K562 (cell line): ENCODE measurements at regions not wholly inside any gene's neighbourhood (a gene's known extent, or its start where the extent isn't known, plus 50 kb on each side); places are given as distances from the start of the nearest gene placed in this dataset.

Source experiments
- ATAC-seq: fragments of 200-7000 bp; cut with Tn5 transposase; 3 replicates; pipeline ENCODE4 v1.9.1; 2020; ENCODE audit warnings: moderate library complexity
- BruUV-seq: library from RNA; stranded (reverse); fragments of 400-500 nt; replicated peaks from 2 replicates; lab custom pipeline; 2021; lab: Mats Ljungman, UMichigan
- CTCF ChIA-PET: fragments of 300-600 bp; formaldehyde crosslinking; extraction: SDS; loops from one replicate; lab custom pipeline; 2021; ENCODE audit warnings: low intra/inter-chr PET ratio; lab: Yijun Ruan, JAX
- POLR2A ChIA-PET: fragments of 300-600, 350-650 bp; sonication (Branson Sonifier 250); formaldehyde crosslinking; extraction: SDS; loops from one replicate; lab custom pipeline; 2021; ENCODE audit warnings: antibody characterized with exemption, inconsistent platforms; lab: Yijun Ruan, JAX
- DNase-seq, 4 experiments: peaks; one replicate each; pipeline versions ENCODE4 v3.0.0 to v3.0.0-alpha.2; 2011 to 2018; ENCODE audit warnings: low spot score in 3 of 4, mixed read lengths in 3 of 4; ENCODE audit errors: extremely low read depth in 1 of 4
- FAIRE-seq: peaks from 2 replicates; lab custom pipeline; 2011; peaks lifted over from hg19 to GRCh38; lab: Jason Lieb, UNC
- H2AFZ ChIP-seq: 2 replicates; pipeline ENCODE4 v1.6.0; 2011; ENCODE audit warnings: low read depth, low read length, control low read depth, inconsistent platforms
- H3K27ac ChIP-seq: fragments of 200-600 bp; 3 replicates; pipeline ENCODE4 v1.8.0; 2011; ENCODE audit warnings: low read depth, mild to moderate bottlenecking, control low read depth, inconsistent platforms, low read length, moderate library complexity, mixed read lengths; ENCODE audit errors: extremely low read depth
- H3K27me3 ChIP-seq, 2 experiments: fragments of 300-600 bp in 1 of 2; 2 replicates in 1 of 2; 3 replicates in 1 of 2; pipeline versions ENCODE4 v1.6.0 to v1.8.0; 2011; ENCODE audit warnings: inconsistent platforms in 2 of 2, low read length in 2 of 2, mild to moderate bottlenecking in 1 of 2, mixed read lengths in 1 of 2, moderate library complexity in 1 of 2; ENCODE audit not compliant: control insufficient read depth in 2 of 2, insufficient read depth in 2 of 2
- H3K36me3 ChIP-seq: fragments of 300-600 bp; 3 replicates; pipeline ENCODE4 v1.8.0; 2011; ENCODE audit warnings: mild to moderate bottlenecking, low read length, inconsistent platforms; ENCODE audit not compliant: control insufficient read depth, insufficient read depth
- H3K4me1 ChIP-seq, 2 experiments: fragments of 200-600 bp in 1 of 2; replicated peaks in 1 of 2; 2 replicates in 1 of 2; 3 replicates in 1 of 2; pipeline versions ENCODE4 v1.5.1 to v1.8.0; 2011; ENCODE audit warnings: inconsistent platforms in 2 of 2, low read length in 2 of 2, mild to moderate bottlenecking in 1 of 2, mixed read lengths in 1 of 2, moderate library complexity in 1 of 2; ENCODE audit not compliant: control insufficient read depth in 2 of 2, insufficient read depth in 2 of 2
- H3K4me2 ChIP-seq: 2 replicates; pipeline ENCODE4 v1.6.1; 2011; ENCODE audit warnings: low read length, control low read depth, inconsistent platforms, mixed read lengths; ENCODE audit not compliant: insufficient read depth
- H3K4me3 ChIP-seq: fragments of 200-600 bp; sonication (generic), shearing (Covaris generic); 2 replicates; pipeline ENCODE4 v1.5.1; 2016; ENCODE audit warnings: control low read depth, inconsistent platforms
- H3K79me2 ChIP-seq: fragments of 200-600 bp; 3 replicates; pipeline ENCODE4 v1.8.0; 2011; ENCODE audit warnings: low read length, inconsistent platforms; ENCODE audit not compliant: control insufficient read depth, insufficient read depth
- H3K9ac ChIP-seq, 2 experiments: 2 replicates each; pipeline versions ENCODE4 v1.6.0 to v1.6.1; 2011; ENCODE audit warnings: low read depth in 2 of 2, low read length in 2 of 2, control low read depth in 1 of 2, inconsistent platforms in 1 of 2, mild to moderate bottlenecking in 1 of 2, mixed read lengths in 1 of 2; ENCODE audit not compliant: insufficient read depth in 1 of 2
- H3K9me1 ChIP-seq: one replicate; pipeline ENCODE4 v1.6.0; 2011; ENCODE audit warnings: inconsistent platforms, mild to moderate bottlenecking, low read length, moderate library complexity; ENCODE audit not compliant: control insufficient read depth, insufficient read depth
- H3K9me3 ChIP-seq: replicated peaks from 2 replicates; pipeline ENCODE4 v1.5.1; 2011; ENCODE audit warnings: low read depth, low read length, inconsistent platforms; ENCODE audit not compliant: control insufficient read depth, insufficient read depth
- H4K20me1 ChIP-seq: replicated peaks from 2 replicates; pipeline ENCODE4 v1.6.1; 2011; ENCODE audit warnings: low read length, inconsistent platforms, mixed read lengths; ENCODE audit not compliant: control insufficient read depth, insufficient read depth
- ATF7 ChIP-seq: fragments of 450-650 bp; IDR thresholded peaks from 2 replicates; pipeline ENCODE4 v1.7.1; 2014; ENCODE audit warnings: mild to moderate bottlenecking, moderate library complexity
- CREB3 ChIP-seq: fragments of 450-650 bp; conservative IDR thresholded peaks from 2 replicates; pipeline ENCODE4 v1.6.1; 2016; ENCODE audit warnings: missing genetic modification characterization, low read depth, mild to moderate bottlenecking, missing compliant biosample characterization, moderate library complexity
- ETV6 ChIP-seq, 3 experiments: fragments of 150-350 bp in 1 of 3; sonication (generic) in 1 of 3; formaldehyde crosslinking in 1 of 3; IDR thresholded peaks; 2 replicates each; pipeline versions ENCODE4 v1.6.1 to v1.8.0; 2014 to 2022; ENCODE audit warnings: borderline replicate concordance in 2 of 3, low read depth in 2 of 3, antibody characterized with exemption in 1 of 3, low read length in 1 of 3, mild to moderate bottlenecking in 1 of 3, missing genetic modification reagents in 1 of 3
- MXD1 ChIP-seq: fragments of 250-450 bp; sonication (Bioruptor Pico); IDR thresholded peaks from 2 replicates; pipeline ENCODE4 v1.8.0; 2021; ENCODE audit warnings: borderline replicate concordance, mild to moderate bottlenecking, moderate library complexity; ENCODE audit not compliant: poor library complexity, severe bottlenecking
- NR3C1 ChIP-seq: sonication (generic); formaldehyde crosslinking; IDR thresholded peaks from 2 replicates; pipeline ENCODE4 v1.8.1; 2022; ENCODE audit warnings: missing genetic modification reagents
- PHF20 ChIP-seq: fragments of 450-650 bp; IDR thresholded peaks from 2 replicates; pipeline ENCODE4 v1.6.1; 2018; ENCODE audit not compliant: partially characterized antibody
- RNF219 ChIP-seq: fragments of 250-450 bp; sonication (Bioruptor Pico); IDR thresholded peaks from 2 replicates; pipeline ENCODE4 v1.5.0; 2022; ENCODE audit warnings: mild to moderate bottlenecking
- WGBS: fragments of 100-300 bp; shearing (Covaris generic); methylation state at CpG from one replicate; pipeline ENCODE4 v1.1.6; 2016; ENCODE audit warnings: low coverage, mixed read lengths; ENCODE audit not compliant: insufficient coverage; ENCODE audit errors: missing lambda C conversion rate; 5-methylcytosine and 5-hydroxymethylcytosine counted together
- in situ Hi-C: fragments of 300-500 bp; cut with MboI; formaldehyde crosslinking; loops from 4 replicates; pipeline ENCODE4 v1.15.0; 2018; ENCODE audit warnings: inconsistent platforms, mixed read lengths
- intact Hi-C: fragments of 100-400 bp; cut with micrococcal nuclease; formaldehyde crosslinking; loops from 2 replicates; pipeline ENCODE4 v1.14.2; 2022

DNA sequence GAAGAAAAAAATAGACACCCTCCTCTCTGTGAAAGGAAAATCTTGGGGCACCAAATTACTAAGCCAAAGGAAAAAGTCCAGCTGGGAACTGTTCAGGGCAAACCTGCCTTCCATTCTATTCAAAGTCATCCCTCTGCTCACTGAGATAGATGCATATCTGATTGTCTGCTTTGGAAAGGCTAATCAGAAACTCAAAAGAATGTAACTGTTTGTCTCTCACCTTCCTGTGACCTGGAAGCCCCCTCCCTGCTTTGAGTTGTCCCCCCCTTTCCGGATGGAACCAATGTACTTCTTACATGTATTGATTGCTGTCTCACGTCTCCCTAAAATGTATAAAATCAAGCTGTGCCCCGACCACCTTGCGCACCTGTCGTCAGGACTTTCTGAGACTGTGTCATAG lies 216.0 kb upstream of the SOX1 start:
- ChIA-PET POLR2A (no interaction called here), CTCF (no interaction called here)
- Histone ChIP-seq H3K9me1 (no peaks in the 10 kb centered on the region), H3K9ac (no peak overlapping the region), H4K20me1 (no peaks in the 10 kb centered on the region), H3K9me3 (no peaks in the 10 kb centered on the region), H2AFZ (no peak overlapping the region), H3K4me3 (no peak overlapping the region), H3K27me3 (no peaks in the 10 kb centered on the region; a peak in 1 of 5 replicates), H3K79me2 (no peaks in the 10 kb centered on the region), H3K4me2 (no peak overlapping the region), H3K4me1 (no peaks in the 10 kb centered on the region), H3K36me3 (no peaks in the 10 kb centered on the region), H3K27ac (no peak overlapping the region)
- in situ Hi-C loops = no loop called here
- intact Hi-C loops = no loop called here
- no TSS peak for BruUV-seq
- 0% methylated on average over 5 of the region's 5 CpGs for WGBS
- DNase-seq (no peak), ATAC-seq (no peak), FAIRE-seq (no peak)
- TF ChIP-seq ATF7 (no peak), ETV6 (IDR thresholded peaks at IDR 0.05; ENCODE audit: borderline replicate concordance in 1 of 2, low read depth in 2 of 2, low read length in 1 of 2) (no peak), ETV6 (CRISPR knock-in tag; IDR thresholded peaks at IDR 0.05; ENCODE audit: borderline replicate concordance) (no peak), PHF20 (no peak)

DNA sequence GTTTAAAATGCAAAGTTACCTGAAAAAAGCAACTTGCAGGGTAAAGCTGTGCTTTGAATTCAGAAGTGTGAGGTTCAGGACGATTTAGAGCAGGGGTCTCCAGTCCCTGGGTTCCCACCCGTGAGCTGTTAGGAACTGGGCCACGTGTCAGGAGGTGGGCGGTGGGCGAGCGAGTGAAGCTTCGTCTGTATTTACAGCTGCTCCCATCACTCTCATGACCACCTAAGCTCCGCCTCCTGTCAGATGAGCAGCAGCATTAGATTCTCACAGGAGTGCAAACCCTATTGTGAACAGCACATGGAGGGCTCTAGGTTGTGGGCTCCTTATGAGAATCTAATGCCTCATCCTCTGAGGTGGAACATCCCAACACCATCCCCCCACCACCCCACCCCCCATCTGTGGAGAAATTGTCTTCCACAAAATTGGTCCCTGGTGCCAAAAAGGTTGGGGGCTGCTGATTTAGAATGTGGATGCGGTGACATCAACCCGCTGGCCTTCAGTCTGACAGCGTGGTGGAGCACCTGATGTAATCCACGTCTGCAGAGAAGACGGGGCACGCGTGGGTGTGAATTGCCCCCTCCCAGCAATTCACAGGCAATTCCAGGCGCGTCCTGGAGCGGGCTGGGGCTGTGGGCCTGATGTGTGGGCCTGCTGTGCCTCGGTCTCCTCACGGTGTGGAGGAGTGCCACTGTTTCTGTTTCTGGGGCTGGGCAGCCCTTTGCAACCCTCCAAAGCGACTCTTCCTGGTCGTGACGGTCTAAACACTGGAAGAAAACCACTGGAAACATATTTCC lies 214.0 kb upstream of the SOX1 start:
- H3K9me3 ChIP-seq = no peaks in the 10 kb centered on the region
- intact Hi-C loops = no loop called here
- no peaks in the 10 kb centered on the region for H3K36me3 ChIP-seq
- no peak for DNase-seq
- ATAC-seq = no peak
- H3K4me2 ChIP-seq = no peak overlapping the region
- in situ Hi-C loops = no loop called here
- no TSS peak for BruUV-seq
- ChIA-PET CTCF (no interaction called here), POLR2A (interaction anchor here (0.6 kb wide), 1 partner anchor 1928 kb away, joined by 3 read pairs; no protein-coding TSS in a partner anchor)
- H3K9ac ChIP-seq = no peak overlapping the region
- H3K4me3 ChIP-seq = no peak overlapping the region
- H3K27me3 ChIP-seq = peaks cover 0 to under 1% of the 10 kb centered on the region in 2 experiments; a peak in 1 of 5 replicates
- H2AFZ ChIP-seq = no peak overlapping the region
- H3K79me2 ChIP-seq = no peaks in the 10 kb centered on the region
- no peak for FAIRE-seq
- H4K20me1 ChIP-seq = no peaks in the 10 kb centered on the region
- 0% methylated on average over 12 of the region's 23 CpGs for WGBS
- H3K27ac ChIP-seq = no peak overlapping the region
- no peaks in the 10 kb centered on the region for H3K4me1 ChIP-seq
- no peaks in the 10 kb centered on the region for H3K9me1 ChIP-seq
- no peak for TF ChIP-seq CREB3 (tag)
- no peak for TF ChIP-seq RNF219 (CRISPR knock-in tag)
- no peak for TF ChIP-seq MXD1 (CRISPR knock-in tag)
- TF ChIP-seq NR3C1 = no peak
